Dermis blood vessel endothelial cell (primary cell): ENCODE measurements at regions not wholly inside any gene's neighbourhood (a gene's known extent, or its start where the extent isn't known, plus 50 kb on each side); places are given as distances from the start of the nearest gene placed in this dataset.

Experiments
- DNase-seq: peaks from one replicate; pipeline ENCODE4 v3.0.0; 2010

DNA sequence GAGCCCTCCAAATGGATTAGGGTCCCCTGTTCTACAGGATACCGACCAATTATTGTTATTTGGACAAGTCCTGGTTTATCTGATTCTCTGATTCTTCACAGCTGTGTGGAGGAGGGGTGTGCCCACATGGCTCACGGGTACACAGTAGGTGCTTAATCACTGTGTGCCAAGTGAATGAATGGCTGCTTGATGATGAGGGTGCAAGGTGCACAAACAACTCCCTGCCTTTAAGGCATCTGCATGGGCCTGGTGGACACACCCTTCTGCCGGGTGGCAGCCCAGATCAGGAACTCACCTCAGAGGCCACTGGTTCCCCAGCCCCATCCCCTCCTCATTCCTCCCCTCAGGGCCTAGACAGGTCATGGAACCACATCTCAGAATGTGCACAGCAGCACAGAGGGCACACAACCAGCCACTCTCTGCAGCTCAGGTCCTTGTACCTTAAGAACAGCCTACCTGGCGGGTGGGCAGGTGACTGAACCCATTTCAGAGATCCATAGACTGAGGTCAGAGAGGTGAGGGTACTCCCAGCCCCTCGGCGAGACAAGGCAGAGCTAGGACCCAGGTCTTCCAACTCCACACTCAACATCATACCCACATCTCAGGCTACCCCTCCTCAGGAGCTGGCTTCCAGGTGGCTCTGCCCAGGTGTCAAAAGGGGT is 50.3 kb downstream of the SHANK2 start:
- no peak for DNase-seq

DNA sequence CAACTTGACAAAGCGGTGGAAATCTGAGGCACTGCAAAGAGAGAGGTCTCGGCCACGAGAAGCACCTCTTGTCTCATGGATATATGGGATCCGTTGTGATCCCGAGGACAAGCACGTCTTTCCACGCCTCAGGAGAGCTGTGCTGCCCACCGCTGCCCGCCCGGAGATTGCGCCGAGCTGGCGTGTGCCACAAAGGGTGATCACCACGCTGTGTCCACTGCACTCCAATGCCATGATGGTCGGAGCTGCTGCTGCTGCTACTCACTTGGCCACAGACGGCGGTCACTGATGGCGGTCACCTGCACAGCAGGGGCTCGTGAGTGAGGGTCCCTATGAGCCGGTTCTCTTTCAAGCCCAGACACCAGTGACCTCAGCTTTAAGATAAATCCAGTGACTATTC is 51.1 kb downstream of the SHANK2 start:
- no peak for DNase-seq

DNA sequence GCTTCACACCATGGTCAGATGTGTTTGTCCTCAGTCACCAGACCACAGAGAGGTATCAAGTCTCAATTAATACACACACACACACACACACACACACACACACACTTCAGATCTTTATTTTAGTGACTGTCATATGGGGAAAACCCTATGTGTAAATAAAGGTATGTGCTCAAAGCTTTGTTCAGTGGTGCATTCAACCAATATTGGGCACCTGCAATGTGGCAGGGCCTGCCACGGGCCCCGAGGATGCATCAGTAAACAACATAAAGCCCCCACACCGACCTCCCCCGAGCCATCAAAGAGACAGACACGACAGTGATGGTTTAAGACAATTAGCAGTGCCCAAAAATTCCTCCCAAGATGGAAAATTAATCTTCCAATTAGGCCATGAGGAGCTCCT is 51.6 kb downstream of the SHANK2 start:
- no peak for DNase-seq

DNA sequence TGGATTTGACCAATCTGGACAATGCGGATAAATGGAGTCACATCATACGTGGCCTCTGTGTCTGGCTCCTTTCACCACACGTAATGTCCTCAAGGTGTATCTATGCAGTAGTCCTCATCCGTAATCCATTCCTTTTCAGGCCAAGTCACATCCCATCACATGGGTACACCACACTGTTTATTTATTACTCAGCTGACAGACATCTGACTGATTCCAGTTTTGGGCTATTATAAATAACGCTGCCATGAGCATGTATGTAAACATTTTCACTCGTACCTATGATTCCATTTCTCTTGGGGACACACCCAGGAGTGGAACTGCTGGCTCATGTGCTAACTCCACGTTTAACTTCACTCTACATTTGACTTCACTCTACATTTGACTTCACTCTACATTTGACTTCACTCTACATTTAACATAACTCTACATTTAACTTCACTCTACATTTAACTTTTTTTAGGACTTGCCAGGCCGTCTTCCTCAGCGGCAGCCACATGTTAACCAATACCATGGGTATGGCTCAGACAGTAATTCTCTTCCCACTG is 52.1 kb downstream of the SHANK2 start:
- DNase-seq: no peak

DNA sequence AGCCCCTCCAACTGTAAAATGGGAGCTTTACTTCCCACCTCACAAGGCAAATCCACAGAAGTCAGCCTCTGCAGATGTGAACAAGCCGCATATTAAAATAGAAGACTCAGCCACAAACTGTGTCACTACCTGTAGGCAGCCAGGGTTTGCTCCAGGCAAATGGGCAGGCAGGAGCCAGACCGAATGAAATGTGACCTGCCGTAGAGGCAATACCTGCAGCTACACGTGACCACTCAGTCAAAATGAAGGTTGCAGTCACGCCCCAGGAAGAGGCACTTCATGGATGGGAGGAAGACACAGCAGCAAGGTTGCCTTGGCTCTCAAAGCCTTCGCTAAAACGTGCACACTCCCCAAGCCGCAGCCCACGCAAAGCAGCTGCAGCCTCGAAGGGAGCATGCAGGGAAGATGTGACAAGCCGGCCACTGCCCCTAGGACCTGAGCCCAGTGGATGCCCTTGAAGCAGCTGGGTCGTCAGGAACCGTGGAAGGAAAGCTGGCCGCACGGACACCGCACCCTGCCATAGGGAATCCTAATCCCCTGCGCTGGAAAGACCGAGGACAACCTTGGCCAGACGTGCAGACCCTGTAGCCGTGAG is 53.1 kb downstream of the SHANK2 start:
- no peak for DNase-seq

DNA sequence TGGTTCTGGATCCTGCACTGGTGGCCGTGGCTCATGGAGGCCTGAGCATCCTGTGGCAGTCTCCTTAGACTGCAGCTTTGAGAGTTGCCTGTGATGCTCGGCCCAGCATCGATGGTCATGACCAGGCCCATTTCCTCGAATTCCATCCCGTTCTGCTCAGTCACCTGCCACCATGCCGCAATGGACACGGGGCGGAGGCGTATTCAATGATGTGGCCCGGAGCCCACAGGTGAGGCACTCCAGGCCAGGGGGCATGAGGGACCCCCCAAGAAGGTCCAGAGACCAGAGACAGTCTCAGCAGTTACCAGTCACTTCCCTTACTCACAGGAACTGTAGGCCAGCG is 53.6 kb downstream of the SHANK2 start:
- DNase-seq: no peak

DNA sequence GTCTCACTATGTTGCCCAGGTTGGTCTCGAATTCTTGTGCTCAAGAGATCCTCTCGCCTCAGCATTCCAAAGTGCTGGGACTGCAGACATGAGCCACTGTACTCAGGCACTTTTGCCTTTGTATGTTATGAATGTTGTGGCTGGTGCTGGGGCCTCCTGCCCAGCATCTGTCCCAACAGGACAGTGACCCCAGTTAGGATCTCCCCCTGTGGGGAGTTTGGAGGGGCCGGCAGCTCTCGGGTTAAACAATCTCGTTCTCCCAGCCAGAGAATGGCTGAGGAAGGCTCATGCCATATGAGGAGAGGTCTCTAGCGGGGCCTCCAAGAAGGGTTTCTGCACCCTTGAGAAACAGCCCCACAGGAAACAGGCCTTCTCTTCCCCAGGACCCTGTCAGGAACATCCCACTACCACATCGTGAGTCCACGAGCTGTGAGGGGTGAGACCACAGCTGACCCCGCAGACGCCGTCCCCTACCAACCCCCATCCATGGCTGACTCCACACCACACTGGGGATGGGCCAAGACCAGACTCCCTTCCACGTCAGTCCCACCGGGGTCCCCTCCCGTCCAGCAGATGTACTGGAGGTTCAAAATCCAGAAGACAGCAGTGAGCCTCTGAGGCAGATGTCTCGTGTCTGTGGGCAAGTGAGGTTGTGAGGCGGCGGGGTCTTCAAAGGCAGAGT is 54.1 kb downstream of the SHANK2 start:
- DNase-seq: no peak

DNA sequence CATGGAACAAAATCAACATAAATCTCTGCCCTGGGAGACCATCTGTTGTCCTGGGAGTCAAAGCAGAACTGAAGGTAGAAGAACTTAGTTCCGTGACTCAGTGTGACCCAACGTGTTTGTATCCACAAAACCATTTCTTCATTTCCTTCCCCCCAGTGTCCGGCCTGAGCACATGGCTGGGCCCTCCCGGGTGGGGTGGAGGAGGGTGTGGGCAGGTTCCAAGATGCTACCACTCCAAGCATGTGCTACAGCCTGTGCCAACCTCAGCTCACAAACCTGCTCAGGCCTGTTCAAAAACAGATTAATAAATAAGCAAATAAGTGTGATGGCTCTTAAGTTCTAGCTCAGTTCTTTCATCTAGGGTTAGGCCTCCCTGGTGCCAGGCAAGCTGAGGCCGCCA is 55.3 kb downstream of the SHANK2 start:
- no peak for DNase-seq

DNA sequence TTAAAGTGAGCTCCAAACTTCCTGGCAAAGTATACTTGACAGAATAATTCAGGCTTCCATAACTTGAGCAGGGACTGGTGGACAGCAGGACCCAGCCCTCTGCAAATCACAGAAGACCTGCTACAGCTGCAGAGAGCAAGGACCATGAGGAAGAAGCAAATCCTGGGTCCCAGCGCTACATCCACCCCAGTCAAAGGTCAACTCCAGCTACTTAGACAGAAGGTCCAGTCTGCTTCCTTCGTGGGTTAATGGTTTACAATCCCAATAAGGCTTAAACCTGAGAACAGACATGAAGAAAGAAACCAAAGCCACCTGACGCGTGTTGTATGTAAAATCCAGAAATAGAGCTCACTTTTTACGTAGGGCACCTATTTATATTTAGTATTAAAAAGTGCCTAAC is 57.7 kb downstream of the SHANK2 start:
- no peak for DNase-seq

DNA sequence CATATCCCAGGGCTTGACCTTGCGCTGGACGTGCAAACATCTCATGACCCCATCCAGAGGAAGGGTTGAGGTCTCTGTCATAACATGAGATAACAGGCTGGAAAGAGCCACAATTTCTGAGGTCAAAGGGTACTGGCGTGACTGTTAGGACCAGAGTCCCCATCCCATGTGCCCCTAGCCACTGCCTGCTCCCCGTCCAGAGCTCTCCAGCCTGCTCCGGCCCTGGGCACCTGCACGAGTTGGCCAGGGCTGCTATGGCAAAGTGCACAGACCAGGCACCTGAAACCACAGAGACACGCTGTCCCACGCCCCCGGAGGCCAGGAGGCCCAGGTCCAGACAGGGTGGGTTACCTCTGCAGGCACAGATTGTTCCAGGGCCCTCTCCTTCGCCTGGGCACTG is 58.9 kb downstream of the SHANK2 start:
- no peak for DNase-seq

DNA sequence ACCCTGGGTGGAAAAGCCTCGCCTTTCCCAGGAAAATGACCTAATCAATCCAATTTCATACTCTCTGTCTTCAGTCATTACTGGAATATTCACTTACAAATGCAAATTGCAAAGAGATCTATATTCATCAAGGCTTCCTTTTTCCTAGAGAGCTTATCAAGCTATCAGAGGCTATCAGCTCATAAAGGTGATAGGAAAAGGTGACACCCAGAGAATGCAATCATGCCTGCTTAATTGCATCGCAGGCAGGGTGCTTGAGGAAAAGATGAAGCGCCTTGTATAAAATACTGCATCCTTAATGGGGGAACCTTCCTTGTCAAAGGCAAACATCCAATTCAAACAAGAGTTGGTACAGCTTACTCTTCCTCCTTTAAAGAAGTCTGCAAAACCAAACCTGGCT is 59.7 kb downstream of the SHANK2 start:
- no peak for DNase-seq

DNA sequence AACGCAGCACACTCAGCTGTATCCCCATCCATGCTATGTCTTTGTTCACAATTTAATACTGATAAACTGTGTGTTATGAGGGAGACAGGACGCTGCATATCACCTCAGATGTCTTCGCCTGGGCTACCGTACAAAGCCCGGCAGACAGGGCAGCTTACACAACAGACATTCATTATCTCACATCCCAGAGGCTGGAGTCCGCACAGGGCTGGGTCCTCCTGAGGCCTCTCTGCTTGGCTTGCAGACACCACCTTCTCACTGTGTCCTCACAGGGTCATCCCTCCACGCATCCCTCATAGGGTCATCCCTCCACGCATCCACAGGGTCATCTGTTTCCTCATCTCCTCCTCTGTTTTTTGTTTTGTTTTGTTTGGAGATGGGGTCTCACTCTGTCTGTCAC is 61.2 kb downstream of the SHANK2 start:
- no peak for DNase-seq

DNA sequence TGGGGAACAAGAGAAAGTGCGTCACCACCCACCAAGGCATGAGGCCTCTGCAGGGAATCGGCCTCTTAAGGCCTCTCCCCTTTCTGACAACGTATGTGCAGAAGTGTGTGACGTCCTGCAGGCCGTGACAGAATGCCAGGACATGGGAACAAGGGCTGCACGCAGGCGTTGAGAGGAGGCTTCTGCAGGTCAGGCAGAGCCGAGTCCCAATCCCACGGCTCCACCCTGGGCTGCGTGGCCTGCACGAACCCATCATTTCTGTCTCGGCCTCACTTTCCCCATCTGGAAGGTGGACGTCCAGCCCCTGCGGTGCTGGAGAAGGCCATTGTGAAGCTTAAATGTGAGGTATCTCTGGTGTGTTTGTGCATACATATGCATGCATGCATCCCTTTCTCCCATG is 61.8 kb downstream of the SHANK2 start:
- DNase-seq: no peak

DNA sequence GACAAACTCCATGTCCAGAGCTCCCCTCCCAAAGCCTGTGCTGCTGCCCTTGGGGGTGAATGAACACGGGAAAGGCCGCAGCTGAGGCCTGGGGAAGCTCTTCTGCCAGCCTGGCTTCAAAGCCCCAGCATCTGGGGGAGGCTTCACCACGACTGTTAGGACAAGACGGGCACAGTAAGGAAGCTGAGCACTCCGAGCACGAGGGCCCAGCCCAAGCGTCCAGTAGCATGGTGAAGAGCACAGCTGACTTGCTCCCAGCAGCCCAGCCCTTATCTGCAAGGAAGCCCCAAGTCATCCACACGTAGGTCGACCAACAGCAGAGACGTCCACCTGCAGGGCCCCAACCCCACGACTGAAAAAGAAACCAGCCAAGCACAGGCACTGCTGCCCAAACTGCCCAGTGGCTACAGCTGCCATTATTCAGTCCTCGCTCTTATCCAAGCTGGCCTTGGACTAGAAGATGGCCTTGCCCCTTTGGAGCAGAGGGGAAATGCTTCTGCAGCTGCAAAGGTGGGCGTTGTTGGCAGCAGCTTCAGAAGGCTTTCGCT is 62.5 kb downstream of the SHANK2 start:
- DNase-seq: no peak

DNA sequence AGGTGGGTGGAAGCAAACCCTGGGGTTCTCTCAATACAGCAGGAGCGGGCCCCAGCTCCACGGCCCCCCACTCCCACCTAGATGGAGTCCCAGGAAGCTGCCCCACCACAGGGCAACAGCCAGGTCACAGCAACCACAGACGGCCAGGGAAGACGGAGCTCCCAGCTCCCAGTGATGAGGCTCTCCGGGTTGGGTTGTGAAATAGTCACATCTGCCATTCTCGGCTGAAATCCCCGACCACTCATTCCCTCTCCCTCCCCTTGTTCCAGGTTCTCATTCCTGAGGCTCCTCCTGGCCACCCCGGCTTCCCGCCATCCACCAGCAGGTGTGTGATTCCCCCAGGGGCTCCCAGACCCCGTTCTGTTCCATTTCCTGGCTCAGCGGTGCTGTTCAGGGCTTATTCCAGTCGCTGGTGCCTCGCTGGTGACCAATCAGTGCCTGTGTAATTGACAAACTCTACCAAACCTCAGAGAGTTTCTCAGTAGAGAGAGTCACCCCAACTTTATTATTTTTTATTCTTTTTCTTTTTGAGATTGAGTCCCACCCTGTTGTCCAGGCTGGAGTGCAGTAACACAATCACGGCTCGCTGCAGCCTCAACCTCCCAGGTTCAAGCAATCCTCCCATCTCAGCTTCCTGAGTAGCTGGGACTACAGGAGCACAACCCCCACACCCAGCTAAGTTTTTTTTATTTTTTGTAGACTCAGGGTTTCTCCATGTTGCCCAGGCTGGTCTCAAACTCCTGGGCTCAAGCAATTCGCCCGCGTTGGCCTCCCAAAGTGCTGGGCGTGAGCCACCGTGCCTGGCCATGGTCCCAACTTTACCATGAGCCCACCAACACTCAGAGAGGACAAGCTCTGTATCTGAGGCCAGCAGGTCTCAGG is 63.2 kb downstream of the SHANK2 start:
- no peak for DNase-seq

DNA sequence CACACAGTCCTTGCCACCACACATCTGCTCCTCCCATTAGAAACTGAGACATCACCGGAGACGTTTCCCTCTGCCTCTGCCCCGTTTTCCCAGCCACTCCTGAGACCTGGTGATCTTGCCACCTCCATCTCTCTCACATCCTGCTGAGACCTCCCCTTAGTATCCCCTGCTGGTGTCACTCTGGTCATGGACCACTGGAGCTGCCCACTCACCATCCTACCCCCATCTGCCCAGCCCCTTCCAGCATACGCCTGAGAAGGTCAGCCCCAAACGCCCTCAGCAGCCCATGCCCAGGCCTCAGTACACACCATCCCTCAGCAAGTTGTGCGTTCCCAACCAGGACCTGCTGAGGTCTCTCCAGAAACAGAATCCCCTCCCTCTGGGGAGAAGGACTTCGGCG is 64.3 kb downstream of the SHANK2 start:
- DNase-seq: no peak

DNA sequence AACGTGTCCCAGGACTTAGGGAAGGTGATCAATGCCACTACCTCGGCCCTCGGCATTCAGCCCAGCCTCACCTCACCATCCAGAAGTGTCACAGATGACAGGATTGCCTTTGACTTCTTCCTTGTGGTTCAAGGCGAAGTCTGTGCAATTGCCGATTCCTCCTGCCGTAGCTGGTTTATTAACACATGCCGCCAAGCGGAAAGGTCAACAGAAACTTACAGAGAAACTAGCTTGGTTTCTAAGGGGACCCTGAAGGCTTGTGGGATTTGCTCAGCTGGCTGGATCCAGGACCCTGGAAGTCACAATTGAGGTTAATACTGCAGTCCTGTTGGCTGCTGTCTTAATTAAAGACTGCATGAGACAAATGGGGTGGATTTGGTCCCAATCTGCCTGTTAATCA is 65.6 kb downstream of the SHANK2 start:
- DNase-seq: no peak

DNA sequence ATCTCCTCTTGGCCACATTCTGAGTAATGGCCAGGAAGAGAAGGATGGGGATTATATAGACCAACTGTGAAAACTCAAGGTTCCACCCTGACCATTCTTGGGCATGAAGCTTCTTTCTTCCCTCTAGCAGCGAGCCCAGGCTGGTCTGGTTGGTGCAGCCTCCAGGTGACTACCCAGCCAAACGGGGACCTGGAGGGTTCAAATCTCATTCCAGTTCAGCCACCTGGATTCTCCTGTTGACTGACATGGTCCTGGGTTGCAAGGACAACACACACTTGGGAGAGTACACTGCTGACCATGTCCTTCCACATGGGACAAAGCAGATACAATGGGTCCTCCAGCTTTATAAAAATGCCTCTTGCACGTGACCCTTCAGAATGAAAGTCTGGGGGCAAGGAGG is 67.0 kb downstream of the SHANK2 start:
- no peak for DNase-seq

DNA sequence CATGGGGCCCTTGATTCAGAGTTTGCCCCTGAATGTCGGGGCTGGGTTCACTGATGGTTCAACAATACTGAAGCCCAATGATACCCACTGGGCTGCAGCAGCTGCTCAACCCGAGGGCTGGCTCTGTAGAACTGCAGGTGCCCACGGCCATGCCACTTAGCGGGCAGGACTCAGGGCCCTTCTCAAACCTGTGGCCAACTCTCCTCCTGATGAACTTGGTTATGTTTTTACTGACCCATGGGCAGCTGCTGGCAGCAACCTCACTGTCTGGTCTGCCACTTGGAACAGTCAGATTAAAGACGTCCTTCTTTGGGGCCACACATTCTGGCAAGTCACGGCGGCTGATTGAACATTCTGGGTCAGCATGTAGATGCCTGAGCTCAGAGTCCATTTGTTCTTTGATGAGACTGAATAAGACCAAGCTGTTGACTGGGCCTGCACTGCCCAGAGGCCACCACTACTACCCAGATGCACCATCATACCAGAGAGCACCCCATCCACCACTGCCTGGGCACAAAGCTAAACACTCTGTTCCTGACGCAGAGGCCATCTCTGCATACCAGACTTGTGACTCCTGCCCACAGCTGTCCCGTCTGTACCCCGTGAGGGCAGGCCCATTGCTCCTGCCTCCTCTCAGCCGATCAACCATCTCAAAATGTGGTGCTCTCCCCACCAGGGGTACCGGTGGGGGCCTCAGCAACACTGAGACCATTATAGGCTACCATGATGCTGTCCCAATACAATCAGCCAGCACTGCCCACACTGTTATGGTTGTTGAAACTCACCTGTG is 67.8 kb downstream of the SHANK2 start:
- DNase-seq: no peak

DNA sequence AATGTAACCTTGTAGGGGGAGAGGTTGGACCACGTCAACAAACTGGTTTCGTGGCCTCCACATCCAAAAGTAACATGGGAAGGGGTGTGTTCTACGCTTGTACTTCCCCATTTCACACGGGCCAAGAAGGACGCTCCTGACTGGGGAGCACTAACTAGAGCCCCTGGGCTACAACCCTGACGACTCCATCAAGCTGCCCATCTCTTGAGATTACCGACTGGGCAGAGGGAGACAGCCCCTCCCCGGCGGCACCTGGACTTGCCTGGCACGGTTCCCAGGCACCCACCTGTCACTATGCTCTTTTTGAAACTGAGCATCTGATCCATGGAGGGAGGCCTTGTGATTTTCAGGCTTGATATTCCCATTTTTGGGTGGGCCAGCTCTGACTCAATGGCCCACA is 68.5 kb downstream of the SHANK2 start:
- DNase-seq: no peak

DNA sequence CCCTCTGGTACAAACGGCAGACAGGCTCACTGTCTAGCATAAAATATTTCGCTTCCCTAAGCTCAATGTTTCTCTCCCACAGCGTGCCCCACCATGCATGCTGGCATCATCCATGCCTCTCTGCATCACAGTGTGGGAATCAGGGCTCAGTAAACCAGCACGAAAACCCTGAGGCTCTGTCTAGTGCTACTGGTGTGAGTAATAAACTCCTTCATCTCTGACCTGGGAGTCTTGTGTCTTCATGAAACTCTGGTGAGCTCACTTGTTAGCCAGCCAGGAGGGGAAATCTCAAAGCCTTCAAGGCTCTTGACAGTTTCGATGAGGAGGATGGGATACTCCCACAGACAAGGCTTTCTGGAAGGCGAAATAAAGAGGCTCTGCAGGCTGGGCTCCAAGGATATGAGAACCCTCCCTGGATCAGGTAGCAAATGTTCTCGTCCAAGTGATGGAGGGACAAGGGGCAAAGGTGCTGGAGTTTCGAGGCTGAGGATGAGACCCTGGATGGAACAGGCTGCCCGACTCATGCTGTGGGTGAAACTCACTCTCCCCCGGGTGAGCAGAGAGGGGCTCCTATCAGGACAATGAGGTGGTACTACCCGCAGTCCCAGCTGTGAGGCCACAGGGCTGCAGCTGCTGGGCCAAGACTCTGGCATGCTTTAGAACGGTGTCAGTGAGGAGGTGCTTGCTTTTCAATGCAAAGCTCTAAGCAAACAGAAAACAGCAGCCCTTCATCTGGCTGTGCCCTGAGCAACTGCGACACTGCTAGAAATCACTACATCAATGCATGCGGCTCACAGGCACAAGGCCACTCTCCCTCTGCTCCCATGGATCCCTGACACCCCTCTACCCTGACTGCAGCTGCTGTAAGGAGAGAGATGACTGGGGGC is 69.3 kb downstream of the SHANK2 start:
- no peak for DNase-seq
